Right atrium auricular region (tissue), 2 donors: ENCODE measurements at regions not wholly inside any gene's neighbourhood (a gene's known extent, or its start where the extent isn't known, plus 50 kb on each side); places are given as distances from the start of the nearest gene placed in this dataset.

Source experiments
- DNase-seq: peaks from one replicate; pipeline ENCODE4 v3.0.0-alpha.2; 2019; ENCODE audit warnings: low spot score
- H3K27ac ChIP-seq, 2 donors: fragments of 200-600 bp; sonication (generic); 1 replicate in 1 of 2; 2 replicates in 1 of 2; pipeline ENCODE4 v1.5.1; 2016 to 2019
- H3K27me3 ChIP-seq, 2 donors: fragments of 200-600 bp; sonication (generic); one replicate each; pipeline versions ENCODE4 v1.5.1 to v1.6.0; 2017 to 2019
- H3K36me3 ChIP-seq: fragments of 200-600 bp; sonication (generic); one replicate; pipeline ENCODE4 v1.5.1; 2016
- H3K4me1 ChIP-seq, 2 donors: fragments of 200-600 bp; sonication (generic); one replicate each; pipeline versions ENCODE4 v1.5.1 to v1.6.0; 2017 to 2019
- H3K4me3 ChIP-seq, 2 donors: fragments of 200-600 bp; sonication (generic); 1 replicate in 1 of 2; 2 replicates in 1 of 2; pipeline ENCODE4 v1.5.1; 2017 to 2019; ENCODE audit warnings: mild to moderate bottlenecking in 1 of 2, moderate library complexity in 1 of 2
- H3K9me3 ChIP-seq, 2 donors: fragments of 200-600 bp; sonication (generic); one replicate each; pipeline ENCODE4 v1.5.1; 2019
- TF ChIP-seq, protein P1 (sequence below), 2 donors: fragments of 200-600 bp; sonication (generic); IDR thresholded peaks; one replicate each; pipeline ENCODE4 v1.5.1; 2019; ENCODE audit warnings: antibody characterized with exemption in 2 of 2

DNA sequence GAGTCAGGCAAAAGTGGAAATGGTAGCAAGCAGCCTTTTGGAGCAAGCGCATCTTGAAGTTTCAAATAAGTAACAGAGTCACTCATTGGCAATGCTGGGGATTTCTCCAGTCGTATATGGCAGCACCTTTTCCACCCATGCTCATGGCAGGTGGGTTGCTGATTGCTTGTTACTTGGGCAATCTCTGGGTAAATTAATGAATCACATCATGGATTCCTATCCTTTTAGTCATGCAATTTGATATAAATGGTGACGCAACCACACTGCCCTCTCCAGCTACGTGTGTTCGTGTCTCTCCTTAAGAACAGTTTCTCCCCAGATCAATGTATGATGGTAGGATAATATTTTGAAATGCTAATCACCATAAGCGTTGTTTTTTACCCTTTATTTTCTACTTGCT is 339.9 kb upstream of the KCNH8 start:
- no peak for DNase-seq
- Histone ChIP-seq H3K9me3 (no peaks in the 10 kb centered on the region), H3K27me3 (no peaks in the 10 kb centered on the region), H3K36me3 (no peaks in the 10 kb centered on the region), H3K4me1 (no peaks in the 10 kb centered on the region), H3K27ac (no peak overlapping the region), H3K4me3 (no peak overlapping the region)
- TF ChIP-seq, protein P1, sequence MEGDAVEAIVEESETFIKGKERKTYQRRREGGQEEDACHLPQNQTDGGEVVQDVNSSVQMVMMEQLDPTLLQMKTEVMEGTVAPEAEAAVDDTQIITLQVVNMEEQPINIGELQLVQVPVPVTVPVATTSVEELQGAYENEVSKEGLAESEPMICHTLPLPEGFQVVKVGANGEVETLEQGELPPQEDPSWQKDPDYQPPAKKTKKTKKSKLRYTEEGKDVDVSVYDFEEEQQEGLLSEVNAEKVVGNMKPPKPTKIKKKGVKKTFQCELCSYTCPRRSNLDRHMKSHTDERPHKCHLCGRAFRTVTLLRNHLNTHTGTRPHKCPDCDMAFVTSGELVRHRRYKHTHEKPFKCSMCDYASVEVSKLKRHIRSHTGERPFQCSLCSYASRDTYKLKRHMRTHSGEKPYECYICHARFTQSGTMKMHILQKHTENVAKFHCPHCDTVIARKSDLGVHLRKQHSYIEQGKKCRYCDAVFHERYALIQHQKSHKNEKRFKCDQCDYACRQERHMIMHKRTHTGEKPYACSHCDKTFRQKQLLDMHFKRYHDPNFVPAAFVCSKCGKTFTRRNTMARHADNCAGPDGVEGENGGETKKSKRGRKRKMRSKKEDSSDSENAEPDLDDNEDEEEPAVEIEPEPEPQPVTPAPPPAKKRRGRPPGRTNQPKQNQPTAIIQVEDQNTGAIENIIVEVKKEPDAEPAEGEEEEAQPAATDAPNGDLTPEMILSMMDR (IDR thresholded peaks at IDR 0.05): no peak

DNA sequence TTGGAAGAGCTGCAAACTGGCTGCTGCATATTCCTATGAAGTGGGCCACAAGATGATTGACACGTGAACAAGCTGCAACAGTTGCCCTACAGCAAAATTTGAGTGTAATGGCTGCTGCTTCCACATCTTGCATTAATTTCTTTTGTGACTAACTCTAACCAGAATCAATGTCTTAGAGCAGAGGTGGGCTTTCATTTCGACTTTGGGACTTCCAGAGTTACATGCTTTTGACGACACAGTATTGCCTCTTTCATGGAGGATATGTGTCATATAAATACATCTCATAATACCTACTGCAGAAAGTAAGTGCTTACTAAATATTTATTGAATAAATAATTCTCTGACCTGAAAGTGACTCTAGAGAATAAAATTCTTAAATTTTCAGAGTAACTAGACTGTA is 340.7 kb upstream of the KCNH8 start:
- Histone ChIP-seq H3K27me3 (no peaks in the 10 kb centered on the region), H3K9me3 (no peaks in the 10 kb centered on the region), H3K4me1 (no peaks in the 10 kb centered on the region), H3K4me3 (no peak overlapping the region), H3K27ac (no peak overlapping the region), H3K36me3 (no peaks in the 10 kb centered on the region)
- no peak for DNase-seq
- TF ChIP-seq, protein P1 (IDR thresholded peaks at IDR 0.05): no peak

DNA sequence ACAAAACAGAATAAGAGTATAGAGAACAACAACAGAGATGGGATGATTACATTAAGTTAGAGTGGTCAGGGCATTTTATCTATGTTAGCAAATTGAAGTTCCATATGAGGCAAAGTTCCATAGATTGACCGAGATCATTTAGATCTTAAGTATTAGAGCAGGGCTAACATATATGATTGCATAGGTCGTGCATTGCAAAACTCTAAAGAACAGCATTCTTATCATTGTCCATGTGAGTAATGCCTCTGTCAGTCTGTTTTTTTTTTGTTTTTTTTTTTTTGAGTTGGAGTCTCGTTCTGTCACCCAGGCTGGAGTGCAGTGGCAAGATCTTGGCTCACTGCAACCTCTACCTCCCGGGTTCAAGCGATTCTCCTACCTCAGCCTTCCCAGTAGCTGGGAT is 341.7 kb upstream of the KCNH8 start:
- Histone ChIP-seq H3K27me3 (no peaks in the 10 kb centered on the region), H3K27ac (no peak overlapping the region), H3K4me1 (no peaks in the 10 kb centered on the region), H3K36me3 (no peaks in the 10 kb centered on the region), H3K9me3 (no peaks in the 10 kb centered on the region), H3K4me3 (no peak overlapping the region)
- TF ChIP-seq, protein P1 (IDR thresholded peaks at IDR 0.05): no peak
- DNase-seq: no peak

DNA sequence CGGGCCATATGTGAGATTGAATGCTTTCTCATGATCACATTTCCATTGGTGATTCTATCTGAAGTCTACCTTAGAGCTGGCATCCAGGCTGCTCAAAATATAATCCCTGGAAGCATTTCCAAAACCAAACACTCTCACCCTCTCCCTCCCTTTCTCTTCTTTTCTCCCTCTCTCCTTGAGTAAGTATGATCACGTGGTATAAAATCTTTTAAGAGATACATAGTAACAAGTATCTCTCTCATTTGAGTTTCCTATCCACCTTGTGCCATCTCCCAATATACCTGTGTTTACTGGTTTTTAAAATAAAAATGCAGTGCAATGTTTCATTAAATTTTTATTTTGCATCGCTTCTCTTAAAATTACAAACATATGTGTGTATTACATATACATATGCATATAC is 350.9 kb upstream of the KCNH8 start:
- TF ChIP-seq, protein P1 (IDR thresholded peaks at IDR 0.05): no peak
- no peaks in the 10 kb centered on the region for H3K36me3 ChIP-seq
- H3K27ac ChIP-seq: no peak overlapping the region
- H3K9me3 ChIP-seq: no peaks in the 10 kb centered on the region
- H3K27me3 ChIP-seq: no peaks in the 10 kb centered on the region
- H3K4me3 ChIP-seq: no peak overlapping the region
- DNase-seq: no peak
- no peaks in the 10 kb centered on the region for H3K4me1 ChIP-seq

DNA sequence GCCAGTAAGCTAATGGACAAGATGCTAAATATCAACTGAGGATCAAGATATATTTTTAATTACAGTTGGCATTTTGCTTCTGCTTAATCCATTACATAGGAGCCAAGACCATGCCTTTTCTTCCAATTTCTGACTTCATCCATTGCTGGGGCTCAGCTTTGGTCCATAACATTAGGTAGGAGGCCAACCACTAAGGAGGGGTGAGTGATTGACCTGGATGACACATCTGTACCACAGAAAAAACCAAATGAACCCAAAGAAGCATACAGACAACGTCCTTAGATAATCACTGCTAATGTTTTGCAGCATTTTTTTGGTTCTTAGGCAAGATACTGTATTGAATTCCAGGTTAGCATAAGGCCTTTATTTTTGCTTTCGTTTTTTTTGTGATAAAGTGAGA is 353.2 kb upstream of the KCNH8 start:
- TF ChIP-seq, protein P1 (IDR thresholded peaks at IDR 0.05): no peak
- Histone ChIP-seq H3K27me3 (no peaks in the 10 kb centered on the region), H3K36me3 (no peaks in the 10 kb centered on the region), H3K9me3 (no peaks in the 10 kb centered on the region), H3K4me1 (no peaks in the 10 kb centered on the region), H3K27ac (no peak overlapping the region), H3K4me3 (no peak overlapping the region)
- DNase-seq: no peak

DNA sequence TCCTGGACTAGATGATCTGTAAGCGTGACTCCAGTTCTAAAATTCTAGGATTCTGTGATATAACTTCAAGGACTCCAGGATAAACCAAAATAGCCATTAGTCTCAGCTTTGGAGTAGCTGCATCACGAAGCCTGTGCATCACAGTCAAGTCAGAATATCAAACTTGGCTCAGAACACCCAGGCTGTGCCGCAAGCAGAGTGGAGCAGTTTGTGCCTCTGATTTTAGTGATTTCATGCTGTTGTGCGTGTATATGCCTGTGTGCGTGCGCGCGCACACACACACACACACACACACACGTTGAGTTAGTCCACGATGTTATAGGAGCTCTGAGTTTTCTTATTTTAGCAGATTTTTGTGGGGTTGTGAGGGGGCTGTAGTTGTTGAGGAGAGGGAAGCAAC is 356.6 kb upstream of the KCNH8 start:
- no peak overlapping the region for H3K27ac ChIP-seq
- H3K9me3 ChIP-seq: no peaks in the 10 kb centered on the region
- TF ChIP-seq, protein P1 (IDR thresholded peaks at IDR 0.05): no peak
- no peaks in the 10 kb centered on the region for H3K4me1 ChIP-seq
- DNase-seq: no peak
- H3K36me3 ChIP-seq: no peaks in the 10 kb centered on the region
- no peak overlapping the region for H3K4me3 ChIP-seq
- no peaks in the 10 kb centered on the region for H3K27me3 ChIP-seq
